ENCODE measurements at regions not wholly inside any gene's neighbourhood (a gene's known extent, or its start where the extent isn't known, plus 50 kb on each side); places are given as distances from the start of the nearest gene placed in this dataset.

- TF ChIP-seq SMC3 (conservative IDR thresholded peaks at IDR 0.05; ENCODE audit: poor library complexity) (no peak), CTCF (IDR thresholded peaks at IDR 0.05; ENCODE audit: poor library complexity, severe bottlenecking) (no peak), POLR2AphosphoS5 (IDR thresholded peaks at IDR 0.05) (no peak), EP300 (conservative IDR thresholded peaks at IDR 0.05; ENCODE audit: poor library complexity, severe bottlenecking) (no peak), EZH2 (IDR thresholded peaks at IDR 0.05; ENCODE audit: borderline replicate concordance, insufficient read depth, low read length, poor library complexity, severe bottlenecking) (no peak), RAD21 (conservative IDR thresholded peaks at IDR 0.05) (no peak), REST (IDR thresholded peaks at IDR 0.05; ENCODE audit: borderline replicate concordance) (no peak), TAF1 (IDR thresholded peaks at IDR 0.05; ENCODE audit: low read depth) (no peak)
These were observed 571.1 kb downstream of the MAT2B start for GRCh38 chr5:164076556-164076955.
